Colonic mucosa (tissue), 4 donors: ENCODE measurements at regions not wholly inside any gene's neighbourhood (a gene's known extent, or its start where the extent isn't known, plus 50 kb on each side); places are given as distances from the start of the nearest gene placed in this dataset.

Source experiments
- DNase-seq: peaks from one replicate; pipeline ENCODE4 v3.0.0-alpha.2; 2020
- H3K27ac ChIP-seq: fragments of 200-600 bp; one replicate; pipeline ENCODE4 v1.8.0; 2021
- H3K27me3 ChIP-seq: fragments of 200-600 bp; one replicate; pipeline ENCODE4 v1.8.0; 2021
- H3K36me3 ChIP-seq: fragments of 200-600 bp; one replicate; pipeline ENCODE4 v1.8.0; 2021
- H3K4me1 ChIP-seq: fragments of 200-600 bp; one replicate; pipeline ENCODE4 v1.8.0; 2021; ENCODE audit warnings: mild to moderate bottlenecking
- H3K4me3 ChIP-seq: fragments of 200-600 bp; one replicate; pipeline ENCODE4 v1.8.0; 2021
- H3K9ac ChIP-seq, 2 donors: one replicate each; pipeline ENCODE4 v1.7.0; 2013; ENCODE audit warnings: control low read depth in 2 of 2, low read depth in 2 of 2, low read length in 2 of 2
- H3K9me3 ChIP-seq: fragments of 200-600 bp; one replicate; pipeline ENCODE4 v1.8.0; 2021
- CTCF ChIP-seq: fragments of 200-600 bp; IDR thresholded peaks from one replicate; pipeline ENCODE4 v1.8.0; 2022; ENCODE audit warnings: antibody characterized with exemption, mild to moderate bottlenecking
- intact Hi-C: fragments of 100-400 bp; cut with DNase I; formaldehyde crosslinking; loops from one replicate; pipeline ENCODE4 v1.14.1; 2022
- donor health status: healthy.
- donor health status: DM: no; HTN: no; CAD: no.
- donor health status: DM: no; HTN: no; CAD: no.

- intact Hi-C loops = loop anchor here (5.0 kb wide), 1 partner anchor 279 kb away; no protein-coding TSS in a partner anchor
- Histone ChIP-seq H3K27me3 (no peaks in the 10 kb centered on the region), H3K9ac (no peak overlapping the region), H3K4me3 (no peak overlapping the region), H3K4me1 (peaks cover 3% of the 10 kb centered on the region), H3K36me3 (no peaks in the 10 kb centered on the region), H3K27ac (peak overlapping the region; percentile 11), H3K9me3 (no peaks in the 10 kb centered on the region)
- no peak for DNase-seq
- no peak for TF ChIP-seq CTCF
These were observed 127.9 kb upstream of the LGALSL start for GRCh38 chr2:64325852-64326577.

GRCh38 chr2:64326578-64327050 is 127.3 kb upstream of the LGALSL start:
- H3K9ac ChIP-seq = peak overlapping the region in 1 of 2 donors; percentile 1
- no peak for TF ChIP-seq CTCF
- peaks cover 3% of the 10 kb centered on the region for H3K4me1 ChIP-seq
- no peak overlapping the region for H3K4me3 ChIP-seq
- no peaks in the 10 kb centered on the region for H3K36me3 ChIP-seq
- intact Hi-C loops = loop anchor here (5.0 kb wide), 1 partner anchor 279 kb away; no protein-coding TSS in a partner anchor
- H3K27ac ChIP-seq = no peak overlapping the region
- no peaks in the 10 kb centered on the region for H3K9me3 ChIP-seq
- H3K27me3 ChIP-seq = no peaks in the 10 kb centered on the region
- DNase-seq = no peak

- Histone ChIP-seq H3K9ac (no peak overlapping the region), H3K4me3 (no peak overlapping the region), H3K36me3 (no peaks in the 10 kb centered on the region), H3K27me3 (no peaks in the 10 kb centered on the region), H3K4me1 (peaks cover 3% of the 10 kb centered on the region), H3K9me3 (no peaks in the 10 kb centered on the region), H3K27ac (peak overlapping the region; percentile 25)
- no peak for DNase-seq
- intact Hi-C loops = loop anchor here (5.0 kb wide), 1 partner anchor 280 kb away; no protein-coding TSS in a partner anchor
- TF ChIP-seq CTCF = no peak
These were observed 126.8 kb upstream of the LGALSL start for GRCh38 chr2:64327129-64327509.

GRCh38 chr2:64327510-64328414 is 126.2 kb upstream of the LGALSL start:
- Histone ChIP-seq H3K4me3 (no peak overlapping the region), H3K36me3 (no peaks in the 10 kb centered on the region), H3K27ac (peak overlapping the region; percentile 25), H3K4me1 (peaks cover 3% of the 10 kb centered on the region), H3K9ac (no peak overlapping the region), H3K27me3 (no peaks in the 10 kb centered on the region), H3K9me3 (no peaks in the 10 kb centered on the region)
- DNase-seq = no peak
- peak; percentile 28 for TF ChIP-seq CTCF
- intact Hi-C loops = loop anchor here (5.0 kb wide), 1 partner anchor 280 kb away; no protein-coding TSS in a partner anchor

- H3K27ac ChIP-seq = no peak overlapping the region
- DNase-seq = no peak
- TF ChIP-seq CTCF = no peak
- H3K4me3 ChIP-seq = no peak overlapping the region
- H3K9me3 ChIP-seq = no peaks in the 10 kb centered on the region
- no peak overlapping the region for H3K9ac ChIP-seq
- no peaks in the 10 kb centered on the region for H3K36me3 ChIP-seq
- peaks cover 3% of the 10 kb centered on the region for H3K4me1 ChIP-seq
- intact Hi-C loops = loop anchor here (5.0 kb wide), 1 partner anchor 281 kb away; no protein-coding TSS in a partner anchor
- H3K27me3 ChIP-seq = no peaks in the 10 kb centered on the region
These were observed 125.6 kb upstream of the LGALSL start for GRCh38 chr2:64328415-64328722.
